HL-60 (cell line): ENCODE measurements at regions not wholly inside any gene's neighbourhood (a gene's known extent, or its start where the extent isn't known, plus 50 kb on each side); places are given as distances from the start of the nearest gene placed in this dataset.

Source experiments
- SPI1 ChIP-seq: IDR thresholded peaks from 2 replicates; pipeline ENCODE4 v1.6.1; 2012; ENCODE audit warnings: low read depth, mild to moderate bottlenecking, borderline replicate concordance
- TF ChIP-seq, protein P1 (sequence below): IDR thresholded peaks from one replicate; pipeline ENCODE4 v1.5.1; 2011; ENCODE audit warnings: low read length, control low read depth, inconsistent platforms; ENCODE audit not compliant: insufficient read depth

DNA sequence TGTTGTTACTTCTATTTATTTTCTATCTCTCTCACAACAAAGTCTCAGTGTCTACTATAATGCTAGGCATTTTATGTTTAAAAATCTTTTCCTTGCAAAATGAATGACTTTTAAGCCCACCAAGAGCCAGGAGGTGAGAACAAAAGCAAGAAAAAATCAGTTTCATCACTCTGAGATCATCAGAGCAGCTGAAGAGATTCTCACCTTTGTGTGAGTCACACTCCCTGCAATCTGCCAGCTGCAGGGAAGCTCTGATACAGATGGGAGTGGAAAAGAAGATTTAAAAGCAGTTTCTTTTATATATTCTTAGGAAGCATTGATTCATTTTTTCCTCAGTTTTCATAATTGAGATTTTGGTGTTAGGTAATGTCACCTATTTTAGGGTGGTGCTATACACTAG lies 107.6 kb downstream of the LHX9 start:
- TF ChIP-seq, protein P1, sequence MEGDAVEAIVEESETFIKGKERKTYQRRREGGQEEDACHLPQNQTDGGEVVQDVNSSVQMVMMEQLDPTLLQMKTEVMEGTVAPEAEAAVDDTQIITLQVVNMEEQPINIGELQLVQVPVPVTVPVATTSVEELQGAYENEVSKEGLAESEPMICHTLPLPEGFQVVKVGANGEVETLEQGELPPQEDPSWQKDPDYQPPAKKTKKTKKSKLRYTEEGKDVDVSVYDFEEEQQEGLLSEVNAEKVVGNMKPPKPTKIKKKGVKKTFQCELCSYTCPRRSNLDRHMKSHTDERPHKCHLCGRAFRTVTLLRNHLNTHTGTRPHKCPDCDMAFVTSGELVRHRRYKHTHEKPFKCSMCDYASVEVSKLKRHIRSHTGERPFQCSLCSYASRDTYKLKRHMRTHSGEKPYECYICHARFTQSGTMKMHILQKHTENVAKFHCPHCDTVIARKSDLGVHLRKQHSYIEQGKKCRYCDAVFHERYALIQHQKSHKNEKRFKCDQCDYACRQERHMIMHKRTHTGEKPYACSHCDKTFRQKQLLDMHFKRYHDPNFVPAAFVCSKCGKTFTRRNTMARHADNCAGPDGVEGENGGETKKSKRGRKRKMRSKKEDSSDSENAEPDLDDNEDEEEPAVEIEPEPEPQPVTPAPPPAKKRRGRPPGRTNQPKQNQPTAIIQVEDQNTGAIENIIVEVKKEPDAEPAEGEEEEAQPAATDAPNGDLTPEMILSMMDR, result no peak
- TF ChIP-seq SPI1, result no peak
